Esophagus muscularis mucosa (tissue), 4 donors: ENCODE measurements at regions not wholly inside any gene's neighbourhood (a gene's known extent, or its start where the extent isn't known, plus 50 kb on each side); places are given as distances from the start of the nearest gene placed in this dataset.

Experiments used
- DNase-seq: peaks from one replicate; pipeline ENCODE4 v3.0.0-alpha.2; 2017; ENCODE audit errors: extremely low spot score
- H3K27ac ChIP-seq, 4 donors: fragments of 200-600 bp; sonication (generic); replicated peaks in 1 of 4; 1 replicate in 3 of 4; 2 replicates in 1 of 4; pipeline ENCODE4 v1.5.1; 2016 to 2019; ENCODE audit warnings: mild to moderate bottlenecking in 1 of 4
- H3K27me3 ChIP-seq, 4 donors: fragments of 200-600 bp; sonication (generic); one replicate each; pipeline versions ENCODE4 v1.5.1 to v1.6.0; 2016 to 2019
- H3K36me3 ChIP-seq, 4 donors: fragments of 200-600 bp; sonication (generic); one replicate each; pipeline ENCODE4 v1.5.1; 2016 to 2019
- H3K4me1 ChIP-seq, 4 donors: fragments of 200-600 bp; sonication (generic); one replicate each; pipeline ENCODE4 v1.5.1; 2016 to 2019
- H3K4me3 ChIP-seq, 4 donors: fragments of 200-600 bp; sonication (generic); 1 replicate in 2 of 4; 2 replicates in 2 of 4; pipeline ENCODE4 v1.5.1; 2016 to 2019; ENCODE audit warnings: mild to moderate bottlenecking in 4 of 4, moderate library complexity in 1 of 4
- H3K9me3 ChIP-seq, 4 donors: fragments of 200-600 bp; sonication (generic); 1 replicate in 3 of 4; 2 replicates in 1 of 4; pipeline ENCODE4 v1.5.1; 2016 to 2019
- EP300 ChIP-seq: sonication (generic); formaldehyde crosslinking; IDR thresholded peaks from one replicate; pipeline ENCODE4 v1.6.1; 2017; ENCODE audit warnings: antibody characterized with exemption
- POLR2A ChIP-seq: fragments of 450-650 bp; IDR thresholded peaks from one replicate; pipeline ENCODE4 v1.6.1; 2017; ENCODE audit warnings: antibody characterized with exemption, moderate library complexity, mild to moderate bottlenecking, low read depth
- POLR2AphosphoS5 ChIP-seq, 2 donors: sonication (generic); formaldehyde crosslinking; IDR thresholded peaks; one replicate each; pipeline ENCODE4 v1.6.1; 2017; ENCODE audit warnings: antibody characterized with exemption in 2 of 2
- WGBS: methylation state at CpG from one replicate; pipeline ENCODE4 v1.1.5; 2018; 5-methylcytosine and 5-hydroxymethylcytosine counted together
- intact Hi-C: fragments of 100-400 bp; cut with DNase I; formaldehyde crosslinking; loops from one replicate; pipeline ENCODE4 v1.15.1; 2023
- TF ChIP-seq, protein P1 (sequence below), 3 experiments: fragments of 200-600 bp in 2 of 3; fragments of 450-650 bp in 1 of 3; sonication (generic) in 2 of 3; IDR thresholded peaks; one replicate each; pipeline ENCODE4 v1.5.1; 2017 to 2019; ENCODE audit warnings: antibody characterized with exemption in 3 of 3, mild to moderate bottlenecking in 2 of 3, moderate library complexity in 1 of 3

DNA sequence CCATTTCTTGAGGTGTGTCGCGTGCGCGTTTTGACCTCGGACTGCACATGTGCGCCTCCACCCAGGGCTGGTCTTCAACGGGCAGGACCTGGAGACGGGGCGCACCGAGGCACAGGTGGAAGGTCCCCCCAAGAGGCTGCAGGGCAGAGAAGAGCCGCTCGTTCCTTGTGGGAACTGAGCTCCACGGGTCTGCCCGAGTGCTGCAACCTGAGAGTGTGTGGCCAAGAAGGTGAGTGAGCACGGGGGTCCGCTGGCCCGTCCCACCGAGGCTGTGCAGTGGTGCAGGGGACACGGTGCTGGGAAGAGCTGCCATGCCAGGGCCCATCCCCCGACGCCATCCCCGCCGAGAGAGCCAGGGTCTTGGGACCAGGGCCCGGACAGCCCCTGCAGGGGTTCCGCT lies 268.3 kb downstream of the GALR1 start:
- no peak overlapping the region for H3K27ac ChIP-seq
- 95% methylated on average over 20 of the region's 25 CpGs for WGBS
- intact Hi-C loops = no loop called here
- H3K36me3 ChIP-seq = no peaks in the 10 kb centered on the region
- no peak for DNase-seq
- no peaks in the 10 kb centered on the region for H3K27me3 ChIP-seq
- no peak overlapping the region for H3K4me3 ChIP-seq
- no peaks in the 10 kb centered on the region for H3K4me1 ChIP-seq
- no peak for TF ChIP-seq POLR2A
- TF ChIP-seq POLR2AphosphoS5 (IDR thresholded peaks at IDR 0.05) = no peak
- TF ChIP-seq EP300 = no peak
- TF ChIP-seq, protein P1, sequence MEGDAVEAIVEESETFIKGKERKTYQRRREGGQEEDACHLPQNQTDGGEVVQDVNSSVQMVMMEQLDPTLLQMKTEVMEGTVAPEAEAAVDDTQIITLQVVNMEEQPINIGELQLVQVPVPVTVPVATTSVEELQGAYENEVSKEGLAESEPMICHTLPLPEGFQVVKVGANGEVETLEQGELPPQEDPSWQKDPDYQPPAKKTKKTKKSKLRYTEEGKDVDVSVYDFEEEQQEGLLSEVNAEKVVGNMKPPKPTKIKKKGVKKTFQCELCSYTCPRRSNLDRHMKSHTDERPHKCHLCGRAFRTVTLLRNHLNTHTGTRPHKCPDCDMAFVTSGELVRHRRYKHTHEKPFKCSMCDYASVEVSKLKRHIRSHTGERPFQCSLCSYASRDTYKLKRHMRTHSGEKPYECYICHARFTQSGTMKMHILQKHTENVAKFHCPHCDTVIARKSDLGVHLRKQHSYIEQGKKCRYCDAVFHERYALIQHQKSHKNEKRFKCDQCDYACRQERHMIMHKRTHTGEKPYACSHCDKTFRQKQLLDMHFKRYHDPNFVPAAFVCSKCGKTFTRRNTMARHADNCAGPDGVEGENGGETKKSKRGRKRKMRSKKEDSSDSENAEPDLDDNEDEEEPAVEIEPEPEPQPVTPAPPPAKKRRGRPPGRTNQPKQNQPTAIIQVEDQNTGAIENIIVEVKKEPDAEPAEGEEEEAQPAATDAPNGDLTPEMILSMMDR (IDR thresholded peaks at IDR 0.05) = no peak
- H3K9me3 ChIP-seq = no peaks in the 10 kb centered on the region

DNA sequence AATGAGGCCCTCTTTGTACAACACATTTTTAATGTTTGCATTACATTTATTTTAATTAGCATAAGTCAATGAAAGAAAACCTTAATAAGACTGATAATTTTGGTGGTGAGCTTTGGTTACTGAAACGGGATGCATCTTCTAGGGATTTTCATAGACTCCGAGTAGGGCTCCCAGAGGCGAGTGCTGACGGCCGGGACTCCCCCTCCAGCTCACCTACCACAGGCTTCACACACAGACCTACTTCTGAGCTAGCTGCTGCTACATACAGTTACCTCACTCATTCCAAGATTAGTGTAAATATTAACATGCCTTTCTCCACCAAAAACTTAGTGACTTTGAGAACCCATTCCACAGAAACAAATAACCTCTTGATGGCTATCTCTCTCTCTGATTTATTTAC lies 271.1 kb downstream of the GALR1 start:
- Histone ChIP-seq H3K9me3 (no peaks in the 10 kb centered on the region), H3K27ac (no peak overlapping the region), H3K4me1 (no peaks in the 10 kb centered on the region), H3K27me3 (no peaks in the 10 kb centered on the region), H3K4me3 (no peak overlapping the region), H3K36me3 (no peaks in the 10 kb centered on the region)
- intact Hi-C loops = no loop called here
- WGBS = 87% methylated on average over 5 of the region's 5 CpGs
- no peak for TF ChIP-seq POLR2A
- TF ChIP-seq, protein P1 (IDR thresholded peaks at IDR 0.05) = no peak
- TF ChIP-seq EP300 = no peak
- TF ChIP-seq POLR2AphosphoS5 (IDR thresholded peaks at IDR 0.05) = no peak
- no peak for DNase-seq

DNA sequence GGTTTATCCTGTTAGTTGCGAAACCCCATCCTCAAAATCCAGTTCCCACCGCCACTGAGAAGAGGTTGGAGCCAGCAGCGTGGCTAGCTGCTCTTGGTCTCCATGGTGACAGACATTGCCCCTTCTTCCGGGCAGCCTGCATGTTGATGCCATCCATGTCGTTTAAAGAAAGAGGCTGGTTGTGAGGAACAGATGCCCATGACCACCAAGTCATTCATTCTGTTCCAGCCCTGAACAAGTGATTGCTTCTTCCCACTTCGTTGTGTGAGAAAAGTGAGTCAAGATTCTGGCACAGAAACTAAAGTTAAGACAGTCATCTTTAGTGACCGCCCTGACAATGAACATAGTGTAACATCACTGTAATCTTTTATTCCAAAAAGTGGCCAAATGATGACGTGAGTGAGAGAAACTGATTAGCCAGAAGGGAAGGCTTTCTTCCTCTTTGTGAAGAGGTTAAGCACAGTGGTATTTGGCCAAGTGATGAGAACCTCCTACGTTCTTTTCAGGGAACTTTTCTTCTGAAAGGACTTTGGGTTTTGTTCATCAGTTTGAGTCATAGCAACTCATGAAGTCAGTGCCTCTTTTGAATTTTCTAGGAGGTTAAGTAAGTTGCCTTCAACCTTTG lies 272.5 kb downstream of the GALR1 start:
- Histone ChIP-seq H3K4me1 (no peaks in the 10 kb centered on the region), H3K36me3 (no peaks in the 10 kb centered on the region), H3K9me3 (no peaks in the 10 kb centered on the region), H3K4me3 (no peak overlapping the region), H3K27ac (no peak overlapping the region), H3K27me3 (no peaks in the 10 kb centered on the region)
- WGBS = 77% methylated on average over 9 of the region's 9 CpGs
- TF ChIP-seq, protein P1 (IDR thresholded peaks at IDR 0.05) = no peak
- TF ChIP-seq EP300 = no peak
- intact Hi-C loops = no loop called here
- DNase-seq = no peak

DNA sequence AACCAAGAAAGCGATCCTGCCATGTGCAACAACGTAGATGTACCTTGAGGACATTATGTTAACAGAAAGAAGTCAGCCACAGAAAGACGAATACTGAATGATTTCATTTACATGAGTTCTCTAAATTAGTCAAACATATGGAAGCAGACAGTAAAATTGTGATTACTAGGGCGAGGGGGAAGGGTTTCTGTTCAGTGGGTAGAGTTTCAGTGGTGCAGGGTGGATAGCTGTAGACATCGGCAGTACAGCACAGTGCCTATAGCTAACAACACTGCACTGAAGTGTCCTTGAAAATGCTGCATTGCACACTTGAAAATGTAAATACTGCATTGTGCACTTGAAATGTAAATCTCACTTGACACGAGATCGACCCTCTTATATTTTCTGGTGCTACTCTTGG lies 275.3 kb downstream of the GALR1 start:
- TF ChIP-seq EP300 (no peak), POLR2AphosphoS5 (IDR thresholded peaks at IDR 0.05) (no peak), POLR2A (no peak)
- TF ChIP-seq, protein P1 (IDR thresholded peaks at IDR 0.05) = no peak
- H3K9me3 ChIP-seq = no peaks in the 10 kb centered on the region
- intact Hi-C loops = no loop called here
- H3K36me3 ChIP-seq = no peaks in the 10 kb centered on the region
- H3K27me3 ChIP-seq = no peaks in the 10 kb centered on the region
- no peaks in the 10 kb centered on the region for H3K4me1 ChIP-seq
- 78% methylated on average over 7 of the region's 7 CpGs for WGBS
- DNase-seq = no peak
- no peak overlapping the region for H3K4me3 ChIP-seq
- H3K27ac ChIP-seq = no peak overlapping the region

DNA sequence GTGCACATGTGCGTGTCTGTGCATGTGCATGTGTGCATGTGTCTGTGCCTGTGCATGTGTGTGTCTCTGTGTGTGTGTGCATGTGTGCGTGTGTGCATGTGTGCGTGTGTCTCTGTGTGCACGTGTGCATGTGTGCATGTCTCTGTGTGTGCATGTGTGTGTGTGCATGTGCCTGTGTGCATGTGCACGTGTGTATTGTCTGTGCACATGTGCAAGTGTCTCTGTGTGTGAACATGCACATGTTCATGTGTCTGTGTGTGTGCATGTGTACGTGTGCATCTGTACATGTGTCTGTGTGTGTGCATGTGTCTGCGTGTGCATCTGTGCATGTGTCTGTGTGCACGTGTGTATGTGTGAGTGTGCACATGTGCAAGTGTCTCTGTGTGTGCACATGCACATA lies 277.3 kb downstream of the GALR1 start:
- no peak for TF ChIP-seq POLR2A
- TF ChIP-seq, protein P1 (IDR thresholded peaks at IDR 0.05) = no peak
- no peak for TF ChIP-seq POLR2AphosphoS5 (IDR thresholded peaks at IDR 0.05)
- TF ChIP-seq EP300 = no peak
- Histone ChIP-seq H3K27ac (no peak overlapping the region), H3K4me1 (no peaks in the 10 kb centered on the region), H3K36me3 (no peaks in the 10 kb centered on the region), H3K4me3 (no peak overlapping the region), H3K27me3 (no peaks in the 10 kb centered on the region), H3K9me3 (no peaks in the 10 kb centered on the region)
- intact Hi-C loops = no loop called here
- 100% methylated on average over 4 of the region's 8 CpGs for WGBS
- no peak for DNase-seq
